HCT116 (cell line): ENCODE measurements at regions not wholly inside any gene's neighbourhood (a gene's known extent, or its start where the extent isn't known, plus 50 kb on each side); places are given as distances from the start of the nearest gene placed in this dataset.

Source experiments
- ATAC-seq: fragments of 200-7000 bp; cut with Tn5 transposase; 2 replicates; pipeline ENCODE4 v1.9.1; 2020; ENCODE audit warnings: mild to moderate bottlenecking, moderate library complexity
- BruUV-seq: library from RNA; stranded (reverse); fragments of 400-500 nt; replicated peaks from 2 replicates; lab custom pipeline; 2021; lab: Mats Ljungman, UMichigan
- CTCF ChIA-PET: fragments of 300-600 bp; sonication (Branson Sonifier 250); formaldehyde crosslinking; loops from one replicate; lab custom pipeline; 2021; ENCODE audit warnings: antibody characterized with exemption; lab: Charles Lee
- POLR2A ChIA-PET: fragments of 300-600, 350-600 bp; sonication (Branson Sonifier 250); formaldehyde crosslinking; loops from one replicate; lab custom pipeline; 2021; ENCODE audit warnings: antibody characterized with exemption; lab: Charles Lee
- RAD21 ChIA-PET, 2 experiments: fragments of 300-600 bp; sonication (Branson Sonifier 250); formaldehyde crosslinking; loops; one replicate each; lab custom pipeline; 2023; ENCODE audit warnings: low total read pairs in 2 of 2; ENCODE audit not compliant: uncharacterized antibody in 2 of 2, unreplicated experiment in 2 of 2, low non-redundant PET in 1 of 2; lab: Charles Lee
- DNase-seq: peaks from one replicate; pipeline ENCODE4 v3.0.0-alpha.2; 2010; ENCODE audit warnings: low read depth, low spot score
- H2AFZ ChIP-seq: fragments of 200-600 bp; shearing (Covaris generic), sonication (generic); 2 replicates; pipeline ENCODE4 v1.6.1; 2017; ENCODE audit warnings: low read depth, mixed run types, mixed read lengths, antibody characterized with exemption, low read length; ENCODE audit not compliant: poor library complexity, severe bottlenecking
- H3K27ac ChIP-seq: 2 replicates; pipeline ENCODE4 v1.5.1; 2012; ENCODE audit warnings: low read depth, low read length
- H3K27me3 ChIP-seq: fragments of 200-600 bp; sonication (generic); 2 replicates; pipeline ENCODE4 v1.6.1; 2016; ENCODE audit warnings: mixed run types, low read length, mixed read lengths; ENCODE audit not compliant: insufficient read depth
- H3K36me3 ChIP-seq, 2 experiments: fragments of 200-500 bp in 1 of 2; fragments of 200-600 bp in 1 of 2; sonication (Bioruptor generic) in 1 of 2; sonication (generic) in 1 of 2; 2 replicates each; pipeline versions ENCODE4 v1.5.1 to v1.6.1; 2014 to 2016; ENCODE audit warnings: low read length in 2 of 2, inconsistent platforms in 1 of 2, mixed read lengths in 1 of 2, mixed run types in 1 of 2; ENCODE audit not compliant: insufficient read depth in 2 of 2, control insufficient read depth in 1 of 2
- H3K4me1 ChIP-seq, 2 experiments: fragments of 200-600 bp in 1 of 2; sonication (generic) in 1 of 2; 2 replicates each; pipeline versions ENCODE4 v1.5.1 to v1.6.1; 2012 to 2017; ENCODE audit warnings: low read length in 2 of 2, inconsistent platforms in 1 of 2, mild to moderate bottlenecking in 1 of 2, mixed read lengths in 1 of 2, mixed run types in 1 of 2, moderate library complexity in 1 of 2; ENCODE audit not compliant: insufficient read depth in 2 of 2, control insufficient read depth in 1 of 2
- H3K4me2 ChIP-seq: fragments of 200-600 bp; sonication (generic); 2 replicates; pipeline ENCODE4 v1.6.1; 2017; ENCODE audit warnings: mixed run types, low read length, mixed read lengths
- H3K4me3 ChIP-seq, 2 experiments: fragments of 200-600 bp in 1 of 2; sonication (generic) in 1 of 2; replicated peaks in 1 of 2; 2 replicates each; pipeline ENCODE4 v1.5.1; 2011 to 2016; ENCODE audit warnings: low read length in 2 of 2, control low read depth in 1 of 2, low read depth in 1 of 2, mild to moderate bottlenecking in 1 of 2, mixed read lengths in 1 of 2, mixed run types in 1 of 2
- H3K79me2 ChIP-seq: fragments of 200-600 bp; sonication (generic); 2 replicates; pipeline ENCODE4 v1.6.1; 2017; ENCODE audit warnings: mild to moderate bottlenecking, mixed run types, low read length, moderate library complexity, mixed read lengths; ENCODE audit not compliant: insufficient read depth
- H3K9ac ChIP-seq: fragments of 200-600 bp; sonication (generic); 2 replicates; pipeline ENCODE4 v1.6.1; 2016; ENCODE audit warnings: low read length, mixed read lengths
- H3K9me2 ChIP-seq: fragments of 200-600 bp; sonication (generic), shearing (Covaris generic); 2 replicates; pipeline ENCODE4 v1.6.1; 2017; ENCODE audit warnings: mixed run types, mild to moderate bottlenecking, moderate library complexity; ENCODE audit not compliant: insufficient read depth
- H3K9me3 ChIP-seq, 2 experiments: fragments of 200-500 bp in 1 of 2; fragments of 200-600 bp in 1 of 2; sonication (Bioruptor generic) in 1 of 2; sonication (generic) in 1 of 2; 2 replicates each; pipeline ENCODE4 v1.6.1; 2014 to 2017; ENCODE audit warnings: low read length in 2 of 2, mixed read lengths in 2 of 2, inconsistent platforms in 1 of 2, low read depth in 1 of 2, mild to moderate bottlenecking in 1 of 2, mixed run types in 1 of 2, moderate library complexity in 1 of 2; ENCODE audit not compliant: control insufficient read depth in 1 of 2, insufficient read depth in 1 of 2
- H4K20me1 ChIP-seq: fragments of 200-600 bp; sonication (generic), shearing (Covaris generic); 2 replicates; pipeline ENCODE4 v1.6.1; 2017; ENCODE audit warnings: mixed run types, mild to moderate bottlenecking, moderate library complexity; ENCODE audit not compliant: insufficient read depth
- CBX3 ChIP-seq: IDR thresholded peaks from 2 replicates; pipeline ENCODE4 v1.6.1; 2012; ENCODE audit warnings: low read depth
- EZH2phosphoT487 ChIP-seq: fragments of 200-600 bp; IDR thresholded peaks from 2 replicates; pipeline ENCODE4 v1.6.1; 2018; ENCODE audit warnings: antibody characterized with exemption, borderline replicate concordance
- FOSL1 ChIP-seq: IDR thresholded peaks from 2 replicates; pipeline ENCODE4 v1.6.1; 2012; ENCODE audit warnings: low read depth
- JUND ChIP-seq: IDR thresholded peaks from 2 replicates; pipeline ENCODE4 v1.6.1; 2012
- MAX ChIP-seq: IDR thresholded peaks from 2 replicates; pipeline ENCODE4 v1.6.1; 2012
- POLR2A ChIP-seq: IDR thresholded peaks from 2 replicates; pipeline ENCODE4 v1.7.0; 2011; ENCODE audit warnings: borderline replicate concordance; ENCODE audit not compliant: insufficient read depth, insufficient read length; ENCODE audit errors: extremely low read depth
- REST ChIP-seq: IDR thresholded peaks from 2 replicates; pipeline ENCODE4 v1.6.1; 2012; ENCODE audit warnings: low read depth
- SIN3A ChIP-seq: IDR thresholded peaks from 2 replicates; pipeline ENCODE4 v1.6.1; 2012; ENCODE audit warnings: low read depth
- YY1 ChIP-seq: IDR thresholded peaks from 2 replicates; pipeline ENCODE4 v1.6.1; 2011; ENCODE audit warnings: low read length, low read depth, moderate library complexity, mild to moderate bottlenecking; ENCODE audit not compliant: insufficient replicate concordance; ENCODE audit errors: extremely low read depth
- ZBTB33 ChIP-seq: IDR thresholded peaks from 2 replicates; pipeline ENCODE4 v1.6.1; 2011; ENCODE audit warnings: mild to moderate bottlenecking, low read length, moderate library complexity; ENCODE audit not compliant: insufficient replicate concordance; ENCODE audit errors: extremely low read depth
- ZNF274 ChIP-seq: fragments of 200-500 bp; sonication (Bioruptor generic); IDR thresholded peaks from 2 replicates; pipeline ENCODE4 v1.6.1; 2014; ENCODE audit warnings: mild to moderate bottlenecking, low read depth, low read length, inconsistent platforms
- intact Hi-C: fragments of 100-400 bp; cut with micrococcal nuclease; formaldehyde crosslinking; loops from 2 replicates; pipeline ENCODE4 v1.10.0; 2022
- TF ChIP-seq, protein P1 (sequence below), 3 experiments: fragments of 200-600 bp in 1 of 3; sonication (generic) in 1 of 3; IDR thresholded peaks in 2 of 3; conservative IDR thresholded peaks in 1 of 3; 2 replicates each; pipeline ENCODE4 v1.5.1; 2012 to 2017; ENCODE audit warnings: low read depth in 2 of 3, low read length in 2 of 3, antibody characterized with exemption in 1 of 3, borderline replicate concordance in 1 of 3, control low read depth in 1 of 3, mild to moderate bottlenecking in 1 of 3, mixed read lengths in 1 of 3, mixed run types in 1 of 3, moderate library complexity in 1 of 3; ENCODE audit not compliant: insufficient read depth in 1 of 3

- Histone ChIP-seq H3K9me3 (no peaks in the 10 kb centered on the region), H3K36me3 (no peaks in the 10 kb centered on the region), H3K27ac (no peak overlapping the region), H4K20me1 (no peaks in the 10 kb centered on the region), H3K79me2 (no peaks in the 10 kb centered on the region), H2AFZ (no peak overlapping the region), H3K9ac (no peak overlapping the region), H3K4me2 (no peak overlapping the region), H3K9me2 (no peaks in the 10 kb centered on the region), H3K4me1 (peaks cover 22 to 57% of the 10 kb centered on the region in 2 experiments), H3K4me3 (no peak overlapping the region), H3K27me3 (no peaks in the 10 kb centered on the region)
- BruUV-seq: no TSS peak
- ChIA-PET RAD21 (no interaction called here), CTCF (no interaction called here)
- intact Hi-C loops: no loop called here
- DNase-seq (no peak), ATAC-seq (no peak)
- TF ChIP-seq ZBTB33 (no peak), JUND (no peak), ZNF274 (no peak), EZH2phosphoT487 (no peak), CBX3 (no peak), YY1 (no peak), SIN3A (no peak), MAX (no peak), POLR2A (no peak), REST (no peak), FOSL1 (no peak)
- TF ChIP-seq, protein P1, sequence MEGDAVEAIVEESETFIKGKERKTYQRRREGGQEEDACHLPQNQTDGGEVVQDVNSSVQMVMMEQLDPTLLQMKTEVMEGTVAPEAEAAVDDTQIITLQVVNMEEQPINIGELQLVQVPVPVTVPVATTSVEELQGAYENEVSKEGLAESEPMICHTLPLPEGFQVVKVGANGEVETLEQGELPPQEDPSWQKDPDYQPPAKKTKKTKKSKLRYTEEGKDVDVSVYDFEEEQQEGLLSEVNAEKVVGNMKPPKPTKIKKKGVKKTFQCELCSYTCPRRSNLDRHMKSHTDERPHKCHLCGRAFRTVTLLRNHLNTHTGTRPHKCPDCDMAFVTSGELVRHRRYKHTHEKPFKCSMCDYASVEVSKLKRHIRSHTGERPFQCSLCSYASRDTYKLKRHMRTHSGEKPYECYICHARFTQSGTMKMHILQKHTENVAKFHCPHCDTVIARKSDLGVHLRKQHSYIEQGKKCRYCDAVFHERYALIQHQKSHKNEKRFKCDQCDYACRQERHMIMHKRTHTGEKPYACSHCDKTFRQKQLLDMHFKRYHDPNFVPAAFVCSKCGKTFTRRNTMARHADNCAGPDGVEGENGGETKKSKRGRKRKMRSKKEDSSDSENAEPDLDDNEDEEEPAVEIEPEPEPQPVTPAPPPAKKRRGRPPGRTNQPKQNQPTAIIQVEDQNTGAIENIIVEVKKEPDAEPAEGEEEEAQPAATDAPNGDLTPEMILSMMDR (IDR thresholded peaks at IDR 0.05 in 2 of 3, conservative IDR thresholded peaks at IDR 0.05 in 1 of 3; ENCODE audit: borderline replicate concordance in 1 of 3, insufficient read depth in 1 of 3, low read depth in 2 of 3, low read length in 2 of 3): no peak
- TF ChIP-seq, all 23 proteins: peak for 0
- POLR2A ChIA-PET: no interaction called here
Observed at GRCh38 chr2:12819721-12820120, 103.0 kb downstream of the TRIB2 start.
